ENCODE measurements at regions not wholly inside any gene's neighbourhood (a gene's known extent, or its start where the extent isn't known, plus 50 kb on each side); places are given as distances from the start of the nearest gene placed in this dataset.

GRCh38 chr4:136329042-136329662 lies 1203.1 kb downstream of the PCDH18 start:
- Histone ChIP-seq H3K27me3 (ENCODE audit: insufficient read depth, poor library complexity, severe bottlenecking) (no peaks in the 10 kb centered on the region), H3K27ac (replicated peaks) (no peak overlapping the region), H3K4me3 (replicated peaks; ENCODE audit: insufficient read depth, low read length) (no peak overlapping the region)
- TF ChIP-seq REST (IDR thresholded peaks at IDR 0.05; ENCODE audit: insufficient replicate concordance, low read depth) (no peak), GABPA (IDR thresholded peaks at IDR 0.05; ENCODE audit: low read depth) (no peak), SPI1 (IDR thresholded peaks at IDR 0.05; ENCODE audit: borderline replicate concordance, low read depth) (no peak), CTCF (IDR thresholded peaks at IDR 0.05; ENCODE audit: insufficient read depth, low read length) (no peak), POLR2AphosphoS5 (IDR thresholded peaks at IDR 0.05; ENCODE audit: low read depth) (no peak)
- DNase-seq (ENCODE audit: low read depth in 1 of 2, low spot score in 1 of 2), result no peak

GRCh38 chr4:136328131-136328530 lies 1204.2 kb downstream of the PCDH18 start:
- H3K27ac ChIP-seq (replicated peaks), result no peak overlapping the region
- no peaks in the 10 kb centered on the region for H3K27me3 ChIP-seq (ENCODE audit: insufficient read depth, poor library complexity, severe bottlenecking)
- no peak for DNase-seq (ENCODE audit: low read depth in 1 of 2, low spot score in 1 of 2)
- TF ChIP-seq CTCF (IDR thresholded peaks at IDR 0.05; ENCODE audit: insufficient read depth, low read length) (no peak), GABPA (IDR thresholded peaks at IDR 0.05; ENCODE audit: low read depth) (no peak), POLR2AphosphoS5 (IDR thresholded peaks at IDR 0.05; ENCODE audit: low read depth) (no peak), REST (IDR thresholded peaks at IDR 0.05; ENCODE audit: insufficient replicate concordance, low read depth) (no peak), SPI1 (IDR thresholded peaks at IDR 0.05; ENCODE audit: borderline replicate concordance, low read depth) (no peak)
- H3K4me3 ChIP-seq (replicated peaks; ENCODE audit: insufficient read depth, low read length), result no peak overlapping the region

GRCh38 chr4:136320465-136320813 lies 1211.9 kb downstream of the PCDH18 start:
- no peak for TF ChIP-seq SPI1 (IDR thresholded peaks at IDR 0.05; ENCODE audit: borderline replicate concordance, low read depth)
- TF ChIP-seq GABPA (IDR thresholded peaks at IDR 0.05; ENCODE audit: low read depth), result no peak
- TF ChIP-seq CTCF (IDR thresholded peaks at IDR 0.05; ENCODE audit: insufficient read depth, low read length), result no peak
- TF ChIP-seq REST (IDR thresholded peaks at IDR 0.05; ENCODE audit: insufficient replicate concordance, low read depth), result no peak
- no peak for TF ChIP-seq POLR2AphosphoS5 (IDR thresholded peaks at IDR 0.05; ENCODE audit: low read depth)
- no peak overlapping the region for H3K4me3 ChIP-seq (replicated peaks; ENCODE audit: insufficient read depth, low read length)

More at GRCh38 chr4:136320465-136320813, 1211.9 kb downstream of the PCDH18 start:
- no peak for DNase-seq (ENCODE audit: low read depth in 1 of 2, low spot score in 1 of 2)
- no peak overlapping the region for H3K27ac ChIP-seq (replicated peaks)
- no peaks in the 10 kb centered on the region for H3K27me3 ChIP-seq (ENCODE audit: insufficient read depth, poor library complexity, severe bottlenecking)

Data from HL-60 (cell line).